PC-3 (cell line): ENCODE measurements at regions not wholly inside any gene's neighbourhood (a gene's known extent, or its start where the extent isn't known, plus 50 kb on each side); places are given as distances from the start of the nearest gene placed in this dataset.

Source experiments
- CTCF ChIP-seq: fragments of 300-600 bp; sonication (generic); conservative IDR thresholded peaks from 2 replicates; pipeline ENCODE4 v1.5.1; 2017; ENCODE audit warnings: antibody characterized with exemption, low read depth, mild to moderate bottlenecking, low read length
- EZH2 ChIP-seq: fragments of 300-600 bp; sonication (generic); IDR thresholded peaks from one replicate; pipeline ENCODE4 v1.6.1; 2017; ENCODE audit warnings: antibody characterized with exemption, mild to moderate bottlenecking, low read length; ENCODE audit not compliant: unreplicated experiment
- EZH2phosphoT487 ChIP-seq: fragments of 300-600 bp; sonication (generic); IDR thresholded peaks from 2 replicates; pipeline ENCODE4 v1.6.1; 2018; ENCODE audit warnings: mild to moderate bottlenecking, antibody characterized with exemption, low read length, borderline replicate concordance

DNA sequence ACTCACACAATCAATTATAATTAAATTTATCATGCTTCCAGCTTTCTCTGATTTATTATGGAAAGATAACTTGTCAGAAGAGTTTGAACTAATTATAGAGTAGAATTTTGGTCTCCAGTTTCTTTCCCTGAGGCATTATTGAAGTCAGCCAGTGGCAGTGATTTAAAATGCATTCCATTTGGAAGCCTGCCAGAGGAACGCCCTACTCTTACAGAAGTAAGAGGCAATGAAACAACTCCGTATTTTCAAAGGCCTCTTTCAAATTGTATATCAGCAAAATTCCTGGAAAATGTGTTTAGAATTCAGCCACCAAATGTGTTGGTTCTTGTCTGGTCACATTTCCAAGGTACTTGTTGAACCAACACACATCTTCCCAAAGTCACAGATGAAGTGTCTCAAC is 640.9 kb downstream of the SEMA5A start:
- TF ChIP-seq CTCF (no peak), EZH2 (no peak), EZH2phosphoT487 (no peak)
